Rectal smooth muscle tissue (tissue), 1 donor: ENCODE measurements at regions not wholly inside any gene's neighbourhood (a gene's known extent, or its start where the extent isn't known, plus 50 kb on each side); places are given as distances from the start of the nearest gene placed in this dataset.

Experiments used
- H3K27ac ChIP-seq: one replicate; pipeline ENCODE4 v1.7.0; 2013; ENCODE audit warnings: low read depth, low read length, inconsistent platforms
- H3K27me3 ChIP-seq: one replicate; pipeline ENCODE4 v1.7.0; 2013; ENCODE audit warnings: low read length; ENCODE audit not compliant: control insufficient read depth, insufficient read depth
- H3K36me3 ChIP-seq: one replicate; pipeline ENCODE4 v1.7.0; 2013; ENCODE audit warnings: low read length; ENCODE audit not compliant: control insufficient read depth, insufficient read depth
- H3K4me1 ChIP-seq: one replicate; pipeline ENCODE4 v1.7.0; 2013; ENCODE audit warnings: low read length; ENCODE audit not compliant: control insufficient read depth, insufficient read depth
- H3K4me3 ChIP-seq: one replicate; pipeline ENCODE4 v1.7.0; 2013; ENCODE audit warnings: low read length
- H3K9ac ChIP-seq: one replicate; pipeline ENCODE4 v1.7.0; 2013; ENCODE audit warnings: low read length

- H3K4me3 ChIP-seq: no peak overlapping the region
- H3K9ac ChIP-seq: no peak overlapping the region
- H3K36me3 ChIP-seq: no peaks in the 10 kb centered on the region
- H3K27ac ChIP-seq: no peak overlapping the region
- no peaks in the 10 kb centered on the region for H3K27me3 ChIP-seq
- H3K4me1 ChIP-seq: no peaks in the 10 kb centered on the region
Measured at GRCh38 chr5:156170351-156170961, 156.5 kb upstream of the SGCD start.

GRCh38 chr5:156174225-156174624, 152.7 kb upstream of the SGCD start:
- Histone ChIP-seq H3K27me3 (no peaks in the 10 kb centered on the region), H3K4me3 (no peak overlapping the region), H3K4me1 (no peaks in the 10 kb centered on the region), H3K36me3 (no peaks in the 10 kb centered on the region), H3K9ac (no peak overlapping the region), H3K27ac (no peak overlapping the region)

- Histone ChIP-seq H3K27ac (no peak overlapping the region), H3K27me3 (no peaks in the 10 kb centered on the region), H3K36me3 (no peaks in the 10 kb centered on the region), H3K4me1 (no peaks in the 10 kb centered on the region), H3K9ac (no peak overlapping the region), H3K4me3 (no peak overlapping the region)
Measured at GRCh38 chr5:156178117-156178516, 148.8 kb upstream of the SGCD start.

- H3K36me3 ChIP-seq: no peaks in the 10 kb centered on the region
- no peaks in the 10 kb centered on the region for H3K4me1 ChIP-seq
- no peaks in the 10 kb centered on the region for H3K27me3 ChIP-seq
- no peak overlapping the region for H3K4me3 ChIP-seq
- no peak overlapping the region for H3K9ac ChIP-seq
- no peak overlapping the region for H3K27ac ChIP-seq
Measured at GRCh38 chr5:156181656-156182055, 145.3 kb upstream of the SGCD start.

GRCh38 chr5:156182174-156182967, 144.6 kb upstream of the SGCD start:
- H3K27ac ChIP-seq: no peak overlapping the region
- no peak overlapping the region for H3K9ac ChIP-seq
- no peak overlapping the region for H3K4me3 ChIP-seq
- no peaks in the 10 kb centered on the region for H3K4me1 ChIP-seq
- no peaks in the 10 kb centered on the region for H3K36me3 ChIP-seq
- H3K27me3 ChIP-seq: no peaks in the 10 kb centered on the region

- Histone ChIP-seq H3K27ac (no peak overlapping the region), H3K36me3 (no peaks in the 10 kb centered on the region), H3K4me1 (no peaks in the 10 kb centered on the region), H3K27me3 (no peaks in the 10 kb centered on the region), H3K4me3 (no peak overlapping the region), H3K9ac (no peak overlapping the region)
Measured at GRCh38 chr5:156186760-156187159, 140.2 kb upstream of the SGCD start.

- Histone ChIP-seq H3K9ac (no peak overlapping the region), H3K36me3 (no peaks in the 10 kb centered on the region), H3K27ac (no peak overlapping the region), H3K4me1 (no peaks in the 10 kb centered on the region), H3K27me3 (no peaks in the 10 kb centered on the region), H3K4me3 (no peak overlapping the region)
Measured at GRCh38 chr5:156188016-156188415, 138.9 kb upstream of the SGCD start.

- Histone ChIP-seq H3K4me3 (no peak overlapping the region), H3K9ac (no peak overlapping the region), H3K27me3 (no peaks in the 10 kb centered on the region), H3K27ac (no peak overlapping the region), H3K4me1 (no peaks in the 10 kb centered on the region), H3K36me3 (no peaks in the 10 kb centered on the region)
Measured at GRCh38 chr5:156189628-156190027, 137.3 kb upstream of the SGCD start.

- no peaks in the 10 kb centered on the region for H3K36me3 ChIP-seq
- H3K4me3 ChIP-seq: no peak overlapping the region
- no peaks in the 10 kb centered on the region for H3K27me3 ChIP-seq
- H3K4me1 ChIP-seq: no peaks in the 10 kb centered on the region
- H3K9ac ChIP-seq: no peak overlapping the region
- no peak overlapping the region for H3K27ac ChIP-seq
Measured at GRCh38 chr5:156191547-156191946, 135.4 kb upstream of the SGCD start.

- no peak overlapping the region for H3K4me3 ChIP-seq
- H3K27ac ChIP-seq: no peak overlapping the region
- H3K36me3 ChIP-seq: no peaks in the 10 kb centered on the region
- H3K27me3 ChIP-seq: no peaks in the 10 kb centered on the region
- H3K9ac ChIP-seq: no peak overlapping the region
- H3K4me1 ChIP-seq: no peaks in the 10 kb centered on the region
Measured at GRCh38 chr5:156197042-156197635, 129.8 kb upstream of the SGCD start.

GRCh38 chr5:156199045-156199444, 127.9 kb upstream of the SGCD start:
- Histone ChIP-seq H3K27me3 (no peaks in the 10 kb centered on the region), H3K27ac (no peak overlapping the region), H3K9ac (no peak overlapping the region), H3K4me1 (no peaks in the 10 kb centered on the region), H3K36me3 (no peaks in the 10 kb centered on the region), H3K4me3 (no peak overlapping the region)

- no peaks in the 10 kb centered on the region for H3K27me3 ChIP-seq
- H3K4me3 ChIP-seq: no peak overlapping the region
- H3K9ac ChIP-seq: no peak overlapping the region
- H3K4me1 ChIP-seq: no peaks in the 10 kb centered on the region
- H3K36me3 ChIP-seq: no peaks in the 10 kb centered on the region
- H3K27ac ChIP-seq: no peak overlapping the region
Measured at GRCh38 chr5:156200938-156201787, 125.8 kb upstream of the SGCD start.
